ENCODE measurements at regions not wholly inside any gene's neighbourhood (a gene's known extent, or its start where the extent isn't known, plus 50 kb on each side); places are given as distances from the start of the nearest gene placed in this dataset.

DNA sequence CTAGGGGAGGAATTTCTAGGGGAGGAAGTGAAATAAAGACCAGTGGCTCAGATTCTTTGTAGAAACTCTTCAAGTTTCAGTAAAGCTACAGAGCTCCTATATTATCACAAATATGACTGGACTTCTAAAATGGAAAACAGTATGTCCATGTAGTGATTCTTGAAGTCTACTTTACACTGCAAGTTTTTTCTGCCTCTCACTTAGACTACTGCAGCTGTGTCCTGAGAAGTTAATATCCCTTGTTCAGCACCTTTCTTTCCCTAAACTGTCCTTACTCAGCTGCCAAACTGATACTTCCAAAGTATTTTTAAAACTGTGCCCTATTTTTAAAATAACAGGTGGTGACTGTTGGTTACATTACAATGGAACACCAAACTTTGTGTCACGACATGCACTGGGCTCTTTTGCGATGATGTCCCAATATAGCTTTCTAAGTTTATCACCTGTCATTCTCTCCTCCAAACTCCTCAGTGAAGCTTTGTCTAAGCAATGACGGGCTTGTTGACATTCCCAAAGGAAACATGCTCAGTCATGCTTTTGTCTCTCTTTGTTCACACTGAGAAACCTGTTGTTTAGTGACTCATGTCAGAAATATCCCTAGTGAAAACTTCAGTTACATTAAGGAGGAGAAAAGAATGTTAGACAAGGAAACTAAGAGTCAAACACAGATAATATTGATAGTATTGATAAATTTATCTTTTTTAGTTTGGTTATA, 341.1 kb downstream of the ARL6IP6 start:
- TF ChIP-seq, protein P1, sequence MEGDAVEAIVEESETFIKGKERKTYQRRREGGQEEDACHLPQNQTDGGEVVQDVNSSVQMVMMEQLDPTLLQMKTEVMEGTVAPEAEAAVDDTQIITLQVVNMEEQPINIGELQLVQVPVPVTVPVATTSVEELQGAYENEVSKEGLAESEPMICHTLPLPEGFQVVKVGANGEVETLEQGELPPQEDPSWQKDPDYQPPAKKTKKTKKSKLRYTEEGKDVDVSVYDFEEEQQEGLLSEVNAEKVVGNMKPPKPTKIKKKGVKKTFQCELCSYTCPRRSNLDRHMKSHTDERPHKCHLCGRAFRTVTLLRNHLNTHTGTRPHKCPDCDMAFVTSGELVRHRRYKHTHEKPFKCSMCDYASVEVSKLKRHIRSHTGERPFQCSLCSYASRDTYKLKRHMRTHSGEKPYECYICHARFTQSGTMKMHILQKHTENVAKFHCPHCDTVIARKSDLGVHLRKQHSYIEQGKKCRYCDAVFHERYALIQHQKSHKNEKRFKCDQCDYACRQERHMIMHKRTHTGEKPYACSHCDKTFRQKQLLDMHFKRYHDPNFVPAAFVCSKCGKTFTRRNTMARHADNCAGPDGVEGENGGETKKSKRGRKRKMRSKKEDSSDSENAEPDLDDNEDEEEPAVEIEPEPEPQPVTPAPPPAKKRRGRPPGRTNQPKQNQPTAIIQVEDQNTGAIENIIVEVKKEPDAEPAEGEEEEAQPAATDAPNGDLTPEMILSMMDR (IDR thresholded peaks at IDR 0.05), result no peak
- TF ChIP-seq POLR2A (IDR thresholded peaks at IDR 0.05), result no peak
